ENCODE measurements at regions not wholly inside any gene's neighbourhood (a gene's known extent, or its start where the extent isn't known, plus 50 kb on each side); places are given as distances from the start of the nearest gene placed in this dataset.

DNA sequence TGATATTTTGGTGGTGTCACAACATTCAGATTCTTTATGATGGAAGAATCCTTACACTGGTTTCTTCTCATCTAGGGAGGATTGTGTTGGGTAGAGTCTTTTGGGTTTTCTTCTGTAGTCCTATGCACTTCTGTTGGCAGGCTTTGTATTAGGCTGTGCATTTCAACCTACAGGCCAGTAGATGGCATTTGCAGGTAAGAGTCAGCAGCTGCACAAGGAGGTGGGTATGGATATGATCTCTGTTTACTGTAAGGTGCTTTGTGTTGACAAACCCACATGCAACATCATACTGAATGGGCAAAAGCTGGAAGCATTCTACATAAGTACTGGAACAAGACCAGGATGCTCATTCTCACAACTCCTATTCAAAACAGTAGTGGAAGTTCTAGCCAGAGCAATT is 656.8 kb downstream of the METTL4 start:
- no peaks in the 10 kb centered on the region for H3K4me1 ChIP-seq (ENCODE audit: low read length)
- no peaks in the 10 kb centered on the region for H3K79me2 ChIP-seq (ENCODE audit: low read length)
- no peak overlapping the region for H3K9ac ChIP-seq (ENCODE audit: low read length)
- H3K4me3 ChIP-seq (ENCODE audit: low read length) = no peak overlapping the region
- no peaks in the 10 kb centered on the region for H3K36me3 ChIP-seq (replicated peaks; ENCODE audit: low read depth, low read length)
- H3K4me2 ChIP-seq (ENCODE audit: low read length) = no peak overlapping the region
- H3K9me3 ChIP-seq (ENCODE audit: insufficient read depth, low read length) = no peaks in the 10 kb centered on the region
- TF ChIP-seq, protein P1, sequence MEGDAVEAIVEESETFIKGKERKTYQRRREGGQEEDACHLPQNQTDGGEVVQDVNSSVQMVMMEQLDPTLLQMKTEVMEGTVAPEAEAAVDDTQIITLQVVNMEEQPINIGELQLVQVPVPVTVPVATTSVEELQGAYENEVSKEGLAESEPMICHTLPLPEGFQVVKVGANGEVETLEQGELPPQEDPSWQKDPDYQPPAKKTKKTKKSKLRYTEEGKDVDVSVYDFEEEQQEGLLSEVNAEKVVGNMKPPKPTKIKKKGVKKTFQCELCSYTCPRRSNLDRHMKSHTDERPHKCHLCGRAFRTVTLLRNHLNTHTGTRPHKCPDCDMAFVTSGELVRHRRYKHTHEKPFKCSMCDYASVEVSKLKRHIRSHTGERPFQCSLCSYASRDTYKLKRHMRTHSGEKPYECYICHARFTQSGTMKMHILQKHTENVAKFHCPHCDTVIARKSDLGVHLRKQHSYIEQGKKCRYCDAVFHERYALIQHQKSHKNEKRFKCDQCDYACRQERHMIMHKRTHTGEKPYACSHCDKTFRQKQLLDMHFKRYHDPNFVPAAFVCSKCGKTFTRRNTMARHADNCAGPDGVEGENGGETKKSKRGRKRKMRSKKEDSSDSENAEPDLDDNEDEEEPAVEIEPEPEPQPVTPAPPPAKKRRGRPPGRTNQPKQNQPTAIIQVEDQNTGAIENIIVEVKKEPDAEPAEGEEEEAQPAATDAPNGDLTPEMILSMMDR (IDR thresholded peaks at IDR 0.05; ENCODE audit: low read depth, low read length) = peak; percentile 43
- no peak for TF ChIP-seq EZH2phosphoT487 (IDR thresholded peaks at IDR 0.05; ENCODE audit: low read depth)
- no peak overlapping the region for H3K27ac ChIP-seq (ENCODE audit: low read length)
- no peak overlapping the region for H2AFZ ChIP-seq (ENCODE audit: low read depth, low read length)
- H3K27me3 ChIP-seq (ENCODE audit: low read depth, low read length) = no peaks in the 10 kb centered on the region
- no peaks in the 10 kb centered on the region for H4K20me1 ChIP-seq (ENCODE audit: insufficient read depth, low read length)

DNA sequence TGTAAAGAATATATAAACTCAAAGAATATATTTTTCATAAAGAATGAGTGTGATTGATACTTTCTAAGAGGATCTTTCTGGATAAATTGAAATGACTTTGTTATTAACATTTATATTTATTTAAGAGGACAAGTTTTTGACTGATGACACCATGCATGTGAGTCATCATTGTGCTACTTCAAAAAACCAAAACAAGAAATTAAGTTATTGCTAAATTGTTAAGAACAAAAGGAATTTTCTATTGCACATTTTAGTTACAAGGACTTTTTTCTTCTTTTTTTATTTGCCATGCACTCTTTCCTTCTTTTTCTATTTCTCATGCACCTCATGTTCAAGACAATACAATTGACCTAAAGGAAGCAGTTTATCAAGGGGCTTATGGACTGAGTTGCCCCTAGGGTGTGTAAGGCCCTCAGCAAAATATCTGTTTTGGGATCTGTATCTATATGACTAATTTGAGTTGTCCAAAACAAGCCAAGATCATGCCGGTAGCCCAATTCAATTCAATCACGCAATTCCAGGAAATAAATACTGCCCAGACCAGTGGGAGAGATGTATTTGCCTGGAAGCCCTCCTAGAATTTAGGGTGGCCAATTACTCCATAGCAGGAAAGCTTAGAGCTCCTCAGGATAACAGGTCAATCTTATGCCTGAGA is 654.3 kb downstream of the METTL4 start:
- H2AFZ ChIP-seq (ENCODE audit: low read depth, low read length) = no peak overlapping the region
- H3K4me2 ChIP-seq (ENCODE audit: low read length) = no peak overlapping the region
- no peaks in the 10 kb centered on the region for H3K9me3 ChIP-seq (ENCODE audit: insufficient read depth, low read length)
- no peak overlapping the region for H3K9ac ChIP-seq (ENCODE audit: low read length)
- no peaks in the 10 kb centered on the region for H3K36me3 ChIP-seq (replicated peaks; ENCODE audit: low read depth, low read length)
- H3K27me3 ChIP-seq (ENCODE audit: low read depth, low read length) = no peaks in the 10 kb centered on the region
- no peak overlapping the region for H3K27ac ChIP-seq (ENCODE audit: low read length)
- no peak overlapping the region for H3K4me3 ChIP-seq (ENCODE audit: low read length)
- H3K79me2 ChIP-seq (ENCODE audit: low read length) = no peaks in the 10 kb centered on the region
- no peak for TF ChIP-seq EZH2phosphoT487 (IDR thresholded peaks at IDR 0.05; ENCODE audit: low read depth)
- TF ChIP-seq, protein P1 (IDR thresholded peaks at IDR 0.05; ENCODE audit: low read depth, low read length) = no peak
- no peaks in the 10 kb centered on the region for H3K4me1 ChIP-seq (ENCODE audit: low read length)
- H4K20me1 ChIP-seq (ENCODE audit: insufficient read depth, low read length) = no peaks in the 10 kb centered on the region

DNA sequence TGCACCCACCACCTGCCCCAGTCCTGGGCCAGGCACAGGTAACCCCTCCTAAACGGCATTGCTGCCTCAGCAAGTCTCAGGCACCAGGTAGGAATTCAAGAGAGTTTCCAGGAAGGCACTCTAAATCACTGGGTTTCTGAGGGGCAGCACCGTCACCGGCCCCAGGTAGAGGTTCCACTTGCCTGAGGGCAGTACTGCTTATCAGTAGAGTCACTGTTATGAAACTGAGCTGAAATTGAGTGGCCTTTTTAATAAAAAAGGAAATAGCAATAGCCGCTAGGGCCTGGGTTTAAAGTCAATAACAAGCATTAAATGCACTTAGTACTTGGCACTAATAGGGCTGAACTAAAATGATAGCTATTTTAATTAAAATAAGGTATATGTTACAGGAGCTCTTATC is 653.7 kb downstream of the METTL4 start:
- no peaks in the 10 kb centered on the region for H4K20me1 ChIP-seq (ENCODE audit: insufficient read depth, low read length)
- no peak overlapping the region for H3K9ac ChIP-seq (ENCODE audit: low read length)
- TF ChIP-seq, protein P1 (IDR thresholded peaks at IDR 0.05; ENCODE audit: low read depth, low read length) = no peak
- no peak for TF ChIP-seq EZH2phosphoT487 (IDR thresholded peaks at IDR 0.05; ENCODE audit: low read depth)
- no peak overlapping the region for H2AFZ ChIP-seq (ENCODE audit: low read depth, low read length)
- no peak overlapping the region for H3K4me2 ChIP-seq (ENCODE audit: low read length)
- no peaks in the 10 kb centered on the region for H3K4me1 ChIP-seq (ENCODE audit: low read length)
- H3K9me3 ChIP-seq (ENCODE audit: insufficient read depth, low read length) = no peaks in the 10 kb centered on the region
- no peaks in the 10 kb centered on the region for H3K79me2 ChIP-seq (ENCODE audit: low read length)
- H3K27me3 ChIP-seq (ENCODE audit: low read depth, low read length) = no peaks in the 10 kb centered on the region
- H3K27ac ChIP-seq (ENCODE audit: low read length) = no peak overlapping the region
- no peak overlapping the region for H3K4me3 ChIP-seq (ENCODE audit: low read length)
- no peaks in the 10 kb centered on the region for H3K36me3 ChIP-seq (replicated peaks; ENCODE audit: low read depth, low read length)

DNA sequence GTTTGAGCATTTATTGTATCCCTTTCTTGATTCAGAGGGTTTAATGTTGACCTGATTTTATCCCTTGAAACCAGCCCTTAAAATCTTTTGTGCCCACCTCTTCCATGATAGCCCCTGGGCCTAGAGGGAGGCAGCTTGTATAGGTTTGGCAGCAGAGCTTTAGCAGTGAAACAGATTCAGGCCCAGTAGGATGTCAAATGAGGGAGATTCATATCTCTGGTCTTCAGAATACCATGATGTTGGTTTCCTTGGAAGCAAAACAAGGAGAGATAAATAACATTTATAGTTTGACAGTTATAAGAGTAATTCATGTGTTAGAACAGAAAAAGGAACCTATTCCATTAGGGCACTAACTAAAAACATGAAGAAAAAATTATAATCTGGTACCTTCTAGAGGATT is 649.2 kb downstream of the METTL4 start:
- no peaks in the 10 kb centered on the region for H3K4me1 ChIP-seq (ENCODE audit: low read length)
- H2AFZ ChIP-seq (ENCODE audit: low read depth, low read length) = no peak overlapping the region

More for the DNA sequence above, 649.2 kb downstream of the METTL4 start:
- H3K9ac ChIP-seq (ENCODE audit: low read length) = no peak overlapping the region
- H3K36me3 ChIP-seq (replicated peaks; ENCODE audit: low read depth, low read length) = no peaks in the 10 kb centered on the region
- no peaks in the 10 kb centered on the region for H3K9me3 ChIP-seq (ENCODE audit: insufficient read depth, low read length)
- no peak overlapping the region for H3K4me3 ChIP-seq (ENCODE audit: low read length)
- no peaks in the 10 kb centered on the region; the same call in 1 of the 2 replicates for H3K27me3 ChIP-seq (ENCODE audit: low read depth, low read length)
- no peaks in the 10 kb centered on the region for H4K20me1 ChIP-seq (ENCODE audit: insufficient read depth, low read length)
- TF ChIP-seq, protein P1 (IDR thresholded peaks at IDR 0.05; ENCODE audit: low read depth, low read length) = no peak
- TF ChIP-seq EZH2phosphoT487 (IDR thresholded peaks at IDR 0.05; ENCODE audit: low read depth) = no peak
- no peaks in the 10 kb centered on the region for H3K79me2 ChIP-seq (ENCODE audit: low read length)
- no peak overlapping the region for H3K4me2 ChIP-seq (ENCODE audit: low read length)
- no peak overlapping the region for H3K27ac ChIP-seq (ENCODE audit: low read length)

Measured in OCI-LY3 (cell line).